ENCODE measurements at regions not wholly inside any gene's neighbourhood (a gene's known extent, or its start where the extent isn't known, plus 50 kb on each side); places are given as distances from the start of the nearest gene placed in this dataset.

- TF ChIP-seq EZH2 (IDR thresholded peaks at IDR 0.05; ENCODE audit: borderline replicate concordance, low read length), result no peak
- no peak for TF ChIP-seq CTCF (conservative IDR thresholded peaks at IDR 0.05 in 1 of 2, IDR thresholded peaks at IDR 0.05 in 1 of 2; ENCODE audit: extremely low read depth in 1 of 2, insufficient read depth in 1 of 2, low read depth in 1 of 2, low read length in 2 of 2)
Observed at GRCh38 chr10:71084818-71085126, 127.6 kb upstream of the UNC5B start.
